ENCODE measurements at regions not wholly inside any gene's neighbourhood (a gene's known extent, or its start where the extent isn't known, plus 50 kb on each side); places are given as distances from the start of the nearest gene placed in this dataset.
"Not testable (repeated sequence)": the region's sequence is repeated elsewhere in the genome, so short reads cannot be mapped to it uniquely, and the experiment has no call there.

GRCh38 chr9:41783070-41783810, 346.0 kb downstream of the CNTNAP3B start:
- TF ChIP-seq, protein P1, sequence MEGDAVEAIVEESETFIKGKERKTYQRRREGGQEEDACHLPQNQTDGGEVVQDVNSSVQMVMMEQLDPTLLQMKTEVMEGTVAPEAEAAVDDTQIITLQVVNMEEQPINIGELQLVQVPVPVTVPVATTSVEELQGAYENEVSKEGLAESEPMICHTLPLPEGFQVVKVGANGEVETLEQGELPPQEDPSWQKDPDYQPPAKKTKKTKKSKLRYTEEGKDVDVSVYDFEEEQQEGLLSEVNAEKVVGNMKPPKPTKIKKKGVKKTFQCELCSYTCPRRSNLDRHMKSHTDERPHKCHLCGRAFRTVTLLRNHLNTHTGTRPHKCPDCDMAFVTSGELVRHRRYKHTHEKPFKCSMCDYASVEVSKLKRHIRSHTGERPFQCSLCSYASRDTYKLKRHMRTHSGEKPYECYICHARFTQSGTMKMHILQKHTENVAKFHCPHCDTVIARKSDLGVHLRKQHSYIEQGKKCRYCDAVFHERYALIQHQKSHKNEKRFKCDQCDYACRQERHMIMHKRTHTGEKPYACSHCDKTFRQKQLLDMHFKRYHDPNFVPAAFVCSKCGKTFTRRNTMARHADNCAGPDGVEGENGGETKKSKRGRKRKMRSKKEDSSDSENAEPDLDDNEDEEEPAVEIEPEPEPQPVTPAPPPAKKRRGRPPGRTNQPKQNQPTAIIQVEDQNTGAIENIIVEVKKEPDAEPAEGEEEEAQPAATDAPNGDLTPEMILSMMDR (IDR thresholded peaks at IDR 0.05; ENCODE audit: poor library complexity, severe bottlenecking) = not testable (repeated sequence)
- TF ChIP-seq POLR2AphosphoS5 (IDR thresholded peaks at IDR 0.05); SMC3 (conservative IDR thresholded peaks at IDR 0.05; ENCODE audit: poor library complexity); RAD21 (conservative IDR thresholded peaks at IDR 0.05); EP300 (conservative IDR thresholded peaks at IDR 0.05; ENCODE audit: poor library complexity, severe bottlenecking); TAF1 (IDR thresholded peaks at IDR 0.05; ENCODE audit: low read depth); EZH2 (IDR thresholded peaks at IDR 0.05; ENCODE audit: borderline replicate concordance, insufficient read depth, low read length, poor library complexity, severe bottlenecking); REST (IDR thresholded peaks at IDR 0.05; ENCODE audit: borderline replicate concordance); MXI1 (conservative IDR thresholded peaks at IDR 0.05; ENCODE audit: poor library complexity, severe bottlenecking): not testable (repeated sequence)
